GM19468 (cell line): ENCODE measurements at regions not wholly inside any gene's neighbourhood (a gene's known extent, or its start where the extent isn't known, plus 50 kb on each side); places are given as distances from the start of the nearest gene placed in this dataset.
A peak's percentile ranks its signal among the peaks of the same experiment; 100 is the strongest.

Experiments used
- ATAC-seq: cut with Tn5 transposase; IDR thresholded peaks from one replicate; pipeline ENCODE4 v1.9.1; 2021; ENCODE audit warnings: mild to moderate bottlenecking, moderate library complexity, moderate number of reproducible peaks; ENCODE audit not compliant: unreplicated experiment; ENCODE audit errors: extremely low read depth

- no peak for ATAC-seq
Observed at GRCh38 chr4:128378668-128379067, 91.1 kb upstream of the PGRMC2 start.

DNA sequence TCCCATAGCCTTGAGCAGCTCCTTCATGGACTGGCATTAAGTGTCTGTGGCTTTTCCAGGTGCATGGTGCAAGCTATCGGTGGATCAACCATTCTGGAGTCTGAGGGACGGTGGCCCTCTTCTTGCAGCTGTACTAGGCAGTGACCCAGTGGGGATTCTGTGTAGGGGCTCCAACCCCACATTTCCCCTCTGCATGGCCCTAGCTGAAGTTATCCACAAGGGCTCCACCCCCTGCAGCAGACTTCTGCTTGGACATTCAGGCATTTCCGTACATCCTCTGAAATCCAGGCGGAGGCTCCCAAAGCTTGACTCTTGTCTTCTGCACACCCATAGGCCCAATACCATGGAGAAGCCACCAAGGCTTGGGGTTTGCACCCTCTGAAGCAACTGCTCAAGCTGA is 89.3 kb upstream of the PGRMC2 start:
- no peak for ATAC-seq

- no peak for ATAC-seq
Observed at GRCh38 chr4:128376303-128376702, 88.7 kb upstream of the PGRMC2 start.

DNA sequence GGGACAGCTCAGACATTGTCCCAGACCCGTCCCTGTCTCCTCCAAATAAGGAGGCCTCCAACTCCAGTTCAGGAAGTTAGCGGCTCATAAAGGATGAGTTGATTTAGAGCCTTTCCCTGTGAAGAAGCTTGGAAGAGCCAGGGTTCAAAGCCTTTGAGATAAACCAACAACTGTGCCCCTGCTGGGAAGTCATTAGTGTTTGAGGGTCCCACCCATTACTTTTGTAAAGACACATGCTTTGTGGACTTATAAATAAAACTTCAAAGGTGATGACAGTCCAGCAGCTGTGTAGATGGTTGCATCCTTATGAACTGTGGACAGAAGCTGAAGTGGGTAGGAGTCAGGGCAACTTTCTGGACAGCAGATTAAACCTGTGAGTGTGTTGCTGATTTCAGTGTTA is 86.0 kb upstream of the PGRMC2 start:
- no peak for ATAC-seq

DNA sequence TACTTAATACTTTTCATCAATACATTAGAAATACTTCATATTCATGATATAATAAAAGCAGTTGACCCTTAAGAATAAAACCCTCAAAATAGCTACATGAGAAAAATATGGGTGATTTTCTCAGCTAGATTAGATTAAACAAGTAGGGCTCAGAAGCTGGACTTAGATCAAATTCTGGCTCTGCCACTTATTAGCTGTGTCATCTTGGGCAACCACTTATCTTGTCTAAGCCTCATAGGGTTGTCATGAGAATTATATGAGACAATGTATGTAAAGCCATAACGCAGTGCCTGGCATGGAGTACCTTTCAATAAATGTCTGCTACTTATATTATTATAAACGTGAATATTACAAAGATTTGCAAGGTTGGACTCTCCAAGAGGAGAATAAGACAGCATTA is 84.3 kb upstream of the PGRMC2 start:
- no peak for ATAC-seq

DNA sequence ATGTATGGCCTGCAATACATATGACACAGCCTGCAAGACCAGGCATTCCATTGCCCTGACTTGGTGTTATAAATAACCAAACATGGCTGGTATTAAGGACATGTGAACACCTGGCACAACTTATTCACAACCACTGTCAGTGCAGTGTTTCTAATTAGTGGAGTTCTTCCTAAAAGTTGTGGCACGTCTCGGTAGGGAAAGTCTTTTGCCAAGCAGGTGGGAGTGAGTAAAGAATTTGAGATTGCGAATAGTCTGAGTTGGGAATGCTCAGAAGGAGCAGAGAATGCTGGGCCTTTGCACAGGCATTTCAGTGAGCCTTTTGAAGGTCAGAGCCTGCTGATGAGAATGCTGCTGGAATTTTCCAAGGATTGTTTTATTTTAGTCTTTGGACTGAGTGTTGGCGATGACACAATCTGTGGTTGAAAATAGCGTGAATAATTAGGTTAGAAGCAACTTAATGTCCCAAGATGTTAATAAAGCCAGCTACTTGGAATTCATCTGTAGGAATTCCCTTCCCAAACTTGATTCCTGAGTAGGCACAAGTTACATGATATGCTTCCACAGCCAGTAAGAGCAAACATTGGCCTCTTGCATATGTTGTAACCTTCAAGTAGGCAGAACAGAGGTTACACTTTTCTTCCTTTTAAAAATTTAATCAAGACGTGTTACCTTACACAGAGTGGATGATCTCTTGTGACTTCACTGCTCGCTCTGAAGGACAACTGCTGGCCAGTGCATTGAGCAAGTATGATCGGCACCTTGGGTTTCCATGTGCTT is 83.6 kb upstream of the PGRMC2 start:
- no peak for ATAC-seq

DNA sequence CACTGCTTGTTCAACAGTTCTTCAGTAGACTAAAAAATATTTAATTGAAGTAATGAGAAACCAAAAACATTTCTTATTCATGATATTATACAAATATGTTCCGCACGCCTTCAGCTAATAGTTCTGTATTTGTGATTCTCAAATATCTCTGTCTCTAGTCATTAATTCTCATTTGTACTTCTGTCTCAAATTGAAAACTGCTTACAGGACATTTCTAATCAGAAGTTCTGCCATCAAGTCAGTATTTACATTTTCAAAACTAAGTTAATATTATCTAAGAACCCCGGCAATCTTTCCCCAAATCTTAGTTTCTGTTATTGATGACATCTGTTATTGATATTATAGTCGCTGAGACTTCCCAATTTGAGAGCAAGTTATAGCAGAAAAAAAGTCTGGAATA is 78.6 kb upstream of the PGRMC2 start:
- ATAC-seq, result no peak

DNA sequence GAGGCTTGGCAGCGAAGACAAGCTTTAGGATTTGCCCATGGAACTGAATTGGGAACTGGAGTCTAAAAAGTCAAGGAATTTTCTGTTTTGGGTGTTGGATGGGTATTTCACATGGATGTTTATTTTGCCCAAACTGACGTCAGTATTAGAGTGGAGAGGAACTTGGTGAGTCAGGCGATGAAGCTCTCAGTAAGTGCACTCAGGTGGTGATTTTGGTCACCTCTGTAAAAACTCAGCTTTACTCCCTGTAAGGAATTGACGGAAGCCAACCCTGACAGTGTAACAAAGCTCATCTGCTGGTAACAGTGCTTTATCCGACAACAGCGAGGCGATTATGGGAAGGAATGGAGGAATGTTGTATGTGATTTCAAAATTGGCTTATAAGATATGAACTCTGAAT is 77.0 kb upstream of the PGRMC2 start:
- no peak for ATAC-seq

DNA sequence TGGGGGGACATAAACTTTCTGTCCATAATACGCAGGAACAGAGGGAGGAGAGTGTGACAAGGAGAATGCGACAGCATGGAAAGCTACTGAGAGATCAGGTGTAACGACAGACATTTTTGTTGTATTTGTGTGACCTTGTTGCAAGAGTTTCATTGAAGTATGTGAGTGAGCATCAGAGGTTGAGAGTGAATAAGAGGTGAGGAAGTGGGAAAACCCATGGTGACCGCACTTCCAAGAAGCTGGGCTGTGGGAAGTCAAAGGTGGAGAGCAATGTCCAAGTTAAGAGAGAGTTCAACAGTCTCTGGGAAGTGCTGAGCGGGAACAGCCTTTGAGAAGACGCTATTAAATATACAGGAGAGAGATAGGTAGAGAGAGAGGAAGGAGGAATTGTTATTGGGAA is 76.4 kb upstream of the PGRMC2 start:
- no peak for ATAC-seq

GRCh38 chr4:128362760-128363159 is 75.1 kb upstream of the PGRMC2 start:
- no peak for ATAC-seq

DNA sequence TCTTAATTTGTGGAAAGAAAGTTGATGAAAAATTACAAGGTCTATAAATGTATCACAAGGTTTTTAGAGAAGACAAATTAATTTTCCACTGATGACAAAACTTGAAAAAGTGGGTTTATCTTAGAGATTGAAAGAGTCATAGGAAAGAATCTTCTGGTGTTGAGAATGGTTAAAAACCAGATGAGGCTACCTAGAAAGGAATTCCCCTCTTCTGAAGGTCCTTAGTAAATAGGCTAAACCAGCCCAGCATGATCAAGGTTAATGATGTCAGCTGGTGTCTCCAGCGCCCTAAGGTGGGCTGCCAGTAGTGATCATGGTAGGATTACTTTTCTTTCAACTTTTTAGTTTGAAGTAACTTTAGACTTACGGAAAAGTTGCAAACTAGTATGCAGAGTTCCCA is 71.8 kb upstream of the PGRMC2 start:
- no peak for ATAC-seq

GRCh38 chr4:128358913-128359279 is 71.3 kb upstream of the PGRMC2 start:
- no peak for ATAC-seq

DNA sequence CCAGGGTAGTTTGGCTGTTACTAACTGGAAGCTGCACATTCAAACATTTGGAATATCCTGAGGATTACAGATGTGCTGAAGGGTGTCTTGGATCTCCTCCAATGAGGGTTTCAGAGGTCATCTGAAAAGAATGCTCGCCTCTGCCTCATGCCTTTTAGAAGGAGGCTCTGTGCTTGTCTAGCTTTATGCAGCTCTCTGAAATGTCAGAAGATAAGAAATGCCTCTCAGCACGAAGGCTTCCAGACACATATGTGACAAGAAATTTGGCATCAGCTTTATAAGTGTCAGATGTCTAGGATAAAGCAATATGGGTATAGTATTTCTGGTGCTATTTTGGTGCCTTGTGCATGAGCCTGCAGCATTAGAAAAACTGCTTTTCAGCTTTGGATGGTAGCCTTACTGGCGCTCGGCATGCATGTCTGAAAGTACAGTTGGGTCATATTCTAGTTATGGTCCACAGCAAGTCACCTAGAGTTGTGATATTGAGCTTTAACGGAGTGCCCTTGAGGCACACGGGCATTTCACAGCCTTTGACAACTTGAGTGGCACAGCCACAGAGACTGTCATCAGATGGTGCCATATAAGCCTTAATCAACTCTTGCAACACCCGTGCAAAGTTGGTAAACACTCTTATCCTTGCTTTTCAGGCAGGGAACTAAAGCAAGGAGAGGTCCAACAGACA is 70.8 kb upstream of the PGRMC2 start:
- no peak for ATAC-seq

GRCh38 chr4:128357286-128357685 is 69.7 kb upstream of the PGRMC2 start:
- ATAC-seq, result no peak

- ATAC-seq, result peak; percentile 43
Observed at GRCh38 chr4:128355305-128355704, 67.7 kb upstream of the PGRMC2 start.

GRCh38 chr4:128354205-128354821 is 66.7 kb upstream of the PGRMC2 start:
- ATAC-seq, result no peak

GRCh38 chr4:128353791-128354190 is 66.2 kb upstream of the PGRMC2 start:
- no peak for ATAC-seq

- ATAC-seq, result no peak
Observed at GRCh38 chr4:128351502-128351901, 63.9 kb upstream of the PGRMC2 start.

GRCh38 chr4:128350449-128351045 is 62.9 kb upstream of the PGRMC2 start:
- ATAC-seq, result no peak

GRCh38 chr4:128349921-128350320 is 62.3 kb upstream of the PGRMC2 start:
- no peak for ATAC-seq
